Spinal cord (tissue), 9 donors: ENCODE measurements at regions not wholly inside any gene's neighbourhood (a gene's known extent, or its start where the extent isn't known, plus 50 kb on each side); places are given as distances from the start of the nearest gene placed in this dataset.
A peak's percentile ranks its signal among the peaks of the same experiment; 100 is the strongest.
"Not testable (repeated sequence)": the region's sequence is repeated elsewhere in the genome, so short reads cannot be mapped to it uniquely, and the experiment has no call there.

ENCODE experiments used
- DNase-seq, 6 donors: peaks; one replicate each; pipeline versions ENCODE4 v3.0.0 to v3.0.0-alpha.2; 2013 to 2015; ENCODE audit warnings: low spot score in 6 of 6, low read depth in 4 of 6
- H3K27ac ChIP-seq: one replicate; pipeline ENCODE4 v1.5.1; 2013; ENCODE audit warnings: low read depth, low read length, control low read depth
- H3K27me3 ChIP-seq: one replicate; pipeline ENCODE4 v1.6.1; 2013; ENCODE audit warnings: low read length; ENCODE audit not compliant: control insufficient read depth, insufficient read depth
- H3K36me3 ChIP-seq: one replicate; pipeline ENCODE4 v1.6.1; 2013; ENCODE audit warnings: low read length; ENCODE audit not compliant: control insufficient read depth, insufficient read depth
- H3K4me1 ChIP-seq: one replicate; pipeline ENCODE4 v1.6.1; 2013; ENCODE audit warnings: low read length; ENCODE audit not compliant: control insufficient read depth, insufficient read depth
- H3K4me3 ChIP-seq: one replicate; pipeline ENCODE4 v1.5.1; 2013; ENCODE audit warnings: low read depth, low read length, control low read depth
- H3K9me3 ChIP-seq: one replicate; pipeline ENCODE4 v1.6.1; 2013; ENCODE audit warnings: low read length; ENCODE audit not compliant: control insufficient read depth, insufficient read depth
- WGBS: methylation state at CpG from one replicate; pipeline ENCODE4 v1.1.5; 2013; ENCODE audit warnings: missing lambda C conversion rate; ENCODE audit not compliant: insufficient coverage; 5-methylcytosine and 5-hydroxymethylcytosine counted together
- donor health status: healthy.

DNA sequence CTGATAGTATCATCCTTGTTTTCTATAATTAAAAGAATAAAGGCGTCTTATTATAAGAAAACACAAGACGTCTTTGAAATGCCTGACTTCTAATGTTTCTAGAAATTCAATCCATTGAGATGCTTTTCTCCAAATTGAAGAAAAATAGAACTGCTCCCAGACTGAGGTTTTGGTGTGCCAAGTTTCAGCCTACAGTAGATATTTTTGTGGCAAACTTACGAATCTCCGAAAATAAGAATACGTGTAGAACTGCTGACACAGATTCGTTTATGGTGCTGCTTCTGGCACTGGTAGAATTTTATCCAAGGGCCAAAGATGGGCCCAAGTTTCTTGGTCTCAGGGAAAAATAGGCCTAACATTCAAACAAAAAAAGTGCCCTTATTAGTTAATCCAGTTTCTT, 554.5 kb upstream of the NR5A2 start:
- DNase-seq, result peak in 1 of 6 donors; percentile 22
- no peak overlapping the region for H3K27ac ChIP-seq
- no peaks in the 10 kb centered on the region for H3K36me3 ChIP-seq
- WGBS, result 91% methylated on average over 5 of the region's 6 CpGs
- no peaks in the 10 kb centered on the region for H3K4me1 ChIP-seq
- H3K4me3 ChIP-seq, result no peak overlapping the region
- no peaks in the 10 kb centered on the region for H3K27me3 ChIP-seq
- no peaks in the 10 kb centered on the region for H3K9me3 ChIP-seq

DNA sequence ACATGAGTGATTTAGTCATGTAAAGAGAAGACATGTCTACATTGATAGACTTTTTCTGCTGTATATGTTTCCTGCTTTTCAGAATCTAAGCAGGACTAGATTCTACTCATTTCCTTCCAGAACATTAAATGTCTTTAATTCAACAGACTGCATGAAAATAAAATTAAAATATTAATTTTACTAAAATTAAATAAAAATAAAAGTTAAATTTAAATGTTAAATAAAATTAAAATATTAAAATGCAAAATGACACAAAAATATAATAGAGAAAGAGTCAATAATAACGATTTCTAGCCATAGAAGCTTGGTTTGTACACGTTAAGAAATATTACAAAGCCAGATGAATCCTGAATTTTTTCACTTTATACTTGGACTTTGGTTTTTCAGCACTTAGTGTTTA, 552.8 kb upstream of the NR5A2 start:
- WGBS, result no CpG with 5 or more reads among the region's 2 CpGs
- Histone ChIP-seq H3K4me3 (no peak overlapping the region), H3K27me3 (no peaks in the 10 kb centered on the region), H3K9me3 (no peaks in the 10 kb centered on the region), H3K4me1 (no peaks in the 10 kb centered on the region), H3K36me3 (no peaks in the 10 kb centered on the region), H3K27ac (no peak overlapping the region)
- no peak for DNase-seq

DNA sequence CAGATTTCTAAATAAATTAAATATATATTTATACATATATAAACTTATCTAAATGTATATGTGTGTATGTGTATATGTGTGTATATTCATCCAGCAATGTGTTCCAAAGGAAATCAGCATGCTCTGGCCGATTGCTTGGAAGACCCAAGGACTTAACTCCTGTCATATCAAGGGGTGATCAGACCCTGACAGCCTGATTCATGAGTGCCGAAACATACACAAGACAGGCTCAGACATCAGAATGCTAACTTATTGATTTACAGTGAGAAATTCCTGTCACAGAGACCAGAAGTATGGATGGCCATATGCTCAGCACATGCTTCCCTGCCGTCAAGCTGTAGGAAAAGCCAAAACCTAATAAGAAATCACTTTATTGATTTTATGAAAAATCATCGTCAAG, 545.1 kb upstream of the NR5A2 start:
- DNase-seq, result peak in 1 of 6 donors; percentile 50
- H3K4me3 ChIP-seq, result no peak overlapping the region

DNA sequence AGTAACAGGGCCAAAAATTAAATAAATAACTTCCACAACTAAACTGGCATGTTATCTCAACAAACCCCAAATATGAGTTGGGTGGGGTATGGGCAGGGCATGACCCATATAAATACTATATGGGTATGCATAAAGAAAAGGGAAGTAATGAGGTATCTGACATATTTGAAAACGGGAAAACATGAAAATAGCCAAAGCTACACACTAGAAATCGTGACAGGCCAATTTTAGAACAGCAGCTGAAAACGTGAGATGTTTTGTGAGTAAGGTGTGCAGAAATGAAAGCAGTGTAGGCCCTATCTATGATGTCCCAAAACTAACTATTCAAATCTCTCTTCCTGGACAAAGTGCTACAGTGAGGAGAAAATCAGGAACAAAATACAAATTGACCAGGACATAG, 537.9 kb upstream of the NR5A2 start:
- Histone ChIP-seq H3K4me1 (no peaks in the 10 kb centered on the region), H3K9me3 (peaks cover 2% of the 10 kb centered on the region), H3K27me3 (no peaks in the 10 kb centered on the region), H3K27ac (no peak overlapping the region), H3K4me3 (no peak overlapping the region), H3K36me3 (no peaks in the 10 kb centered on the region)
- DNase-seq, result no peak
- 50% methylated on average over 1 of the region's 3 CpGs for WGBS

More for the DNA sequence above, 545.1 kb upstream of the NR5A2 start:
- H3K27ac ChIP-seq, result no peak overlapping the region
- H3K27me3 ChIP-seq, result no peaks in the 10 kb centered on the region
- H3K9me3 ChIP-seq, result no peaks in the 10 kb centered on the region
- WGBS, result 93% methylated on average over 2 of the region's 4 CpGs
- H3K4me1 ChIP-seq, result no peaks in the 10 kb centered on the region
- H3K36me3 ChIP-seq, result no peaks in the 10 kb centered on the region

DNA sequence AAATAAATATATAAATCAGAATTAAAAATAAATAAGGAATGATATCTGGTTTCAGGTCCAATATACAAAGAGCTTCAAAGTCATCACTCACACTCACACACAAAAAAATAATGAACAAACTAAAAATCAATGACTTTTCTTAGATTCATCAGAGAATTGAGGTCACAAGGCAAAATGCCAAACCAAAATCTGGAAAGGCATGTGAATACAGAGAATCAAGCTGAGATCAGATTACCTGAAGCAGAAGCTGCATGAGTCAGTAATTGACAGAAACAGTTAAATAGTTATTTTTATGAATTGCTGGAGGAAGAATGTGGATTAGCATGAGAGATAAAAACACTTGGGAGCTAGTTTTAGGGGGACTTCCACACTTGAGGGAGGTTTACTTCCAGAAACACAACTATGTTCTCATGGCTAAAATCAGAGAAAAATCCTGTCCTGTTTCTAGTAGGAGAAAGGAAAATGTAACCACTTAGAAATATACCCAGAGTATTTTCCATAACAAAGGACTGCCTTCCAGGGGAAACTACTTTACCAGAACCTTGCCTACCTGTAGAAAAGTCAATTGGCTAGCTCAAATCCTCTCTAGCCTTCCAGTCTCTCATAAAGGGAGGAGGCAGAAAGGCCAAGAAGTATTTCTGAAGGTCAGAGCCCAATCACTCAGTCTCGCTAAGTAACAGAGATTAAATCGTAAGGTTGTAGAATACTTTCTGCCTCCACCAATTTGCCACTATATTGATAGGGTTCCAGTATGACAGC, 536.6 kb upstream of the NR5A2 start:
- H3K27me3 ChIP-seq, result no peaks in the 10 kb centered on the region
- H3K9me3 ChIP-seq, result peaks cover 6% of the 10 kb centered on the region
- WGBS, result no CpG with 5 or more reads among the region's 2 CpGs
- no peak for DNase-seq
- no peak overlapping the region for H3K27ac ChIP-seq
- H3K4me1 ChIP-seq, result no peaks in the 10 kb centered on the region
- no peak overlapping the region for H3K4me3 ChIP-seq
- H3K36me3 ChIP-seq, result no peaks in the 10 kb centered on the region

DNA sequence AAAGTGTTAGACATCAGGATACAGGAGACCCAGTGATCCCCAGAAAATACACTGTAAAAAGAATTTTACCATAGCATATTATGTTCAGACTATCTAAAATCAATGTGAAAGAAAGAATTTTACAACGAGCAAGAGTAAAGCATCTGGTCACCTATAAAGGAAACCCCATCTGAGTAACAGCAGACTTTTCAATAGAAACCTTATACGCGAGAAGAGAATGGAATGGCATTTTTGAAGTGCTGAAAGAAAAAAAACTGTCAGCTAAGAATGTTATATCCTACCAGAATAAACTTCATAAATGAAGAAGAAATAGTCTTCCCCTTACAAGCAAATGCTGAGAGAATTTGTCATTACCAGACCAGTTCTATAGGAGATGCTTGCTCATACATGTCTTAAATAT, 532.1 kb upstream of the NR5A2 start:
- Histone ChIP-seq H3K4me3 (no peak overlapping the region), H3K9me3 (peaks cover 6% of the 10 kb centered on the region), H3K27me3 (no peaks in the 10 kb centered on the region), H3K4me1 (no peaks in the 10 kb centered on the region), H3K36me3 (no peaks in the 10 kb centered on the region), H3K27ac (no peak overlapping the region)
- DNase-seq, result no peak
- WGBS, result no CpG with 5 or more reads among the region's 3 CpGs

DNA sequence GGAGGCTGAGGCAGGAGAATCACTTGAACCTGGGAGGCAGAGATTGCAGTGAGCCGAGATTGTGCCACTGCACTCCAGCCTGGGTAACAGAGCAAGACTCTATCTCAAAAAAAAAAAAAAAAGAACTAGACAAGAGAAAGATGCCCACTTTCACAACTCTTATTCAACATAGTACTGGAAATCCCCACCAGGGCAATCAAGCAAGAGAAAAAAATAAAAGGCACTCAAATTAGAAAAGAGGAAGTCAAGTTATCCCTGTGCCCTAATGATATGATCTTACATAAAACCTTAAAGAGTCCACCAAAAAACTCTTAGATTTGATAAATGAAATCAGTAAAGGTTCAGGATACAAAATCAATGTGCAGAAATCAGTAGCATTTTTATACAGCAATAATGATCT, 528.7 kb upstream of the NR5A2 start:
- not testable (repeated sequence) for H3K27ac ChIP-seq, H3K36me3 ChIP-seq, H3K27me3 ChIP-seq, H3K4me3 ChIP-seq, H3K9me3 ChIP-seq, H3K4me1 ChIP-seq, DNase-seq
- no CpG with 5 or more reads among the region's 1 CpG for WGBS

DNA sequence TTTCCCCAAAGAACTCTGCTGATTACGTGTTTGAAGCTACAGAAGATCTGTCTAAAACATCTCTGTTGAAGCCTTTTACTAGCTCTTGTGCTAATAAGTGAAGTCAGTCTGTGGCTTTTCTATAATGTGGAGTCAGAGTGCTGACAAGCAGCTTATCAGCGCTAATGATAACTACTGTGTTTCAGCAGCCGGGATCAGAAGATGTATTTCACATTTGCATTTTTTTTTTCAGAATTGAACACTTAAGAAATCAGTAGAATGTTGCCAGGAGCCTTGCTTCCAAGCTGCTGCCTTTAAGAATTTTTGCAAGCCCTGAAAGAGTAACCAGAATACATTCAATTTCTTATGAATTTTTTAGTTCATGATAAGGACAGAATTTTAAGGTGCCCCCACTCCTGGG, 519.4 kb upstream of the NR5A2 start:
- no peak overlapping the region for H3K4me3 ChIP-seq
- peak in 2 of 6 donors; percentile 24 to 42 for DNase-seq
- H3K27ac ChIP-seq, result no peak overlapping the region
- H3K27me3 ChIP-seq, result no peaks in the 10 kb centered on the region
- WGBS, result 100% methylated on average over 1 of the region's 3 CpGs
- H3K9me3 ChIP-seq, result no peaks in the 10 kb centered on the region
- H3K36me3 ChIP-seq, result no peaks in the 10 kb centered on the region
- H3K4me1 ChIP-seq, result no peaks in the 10 kb centered on the region

DNA sequence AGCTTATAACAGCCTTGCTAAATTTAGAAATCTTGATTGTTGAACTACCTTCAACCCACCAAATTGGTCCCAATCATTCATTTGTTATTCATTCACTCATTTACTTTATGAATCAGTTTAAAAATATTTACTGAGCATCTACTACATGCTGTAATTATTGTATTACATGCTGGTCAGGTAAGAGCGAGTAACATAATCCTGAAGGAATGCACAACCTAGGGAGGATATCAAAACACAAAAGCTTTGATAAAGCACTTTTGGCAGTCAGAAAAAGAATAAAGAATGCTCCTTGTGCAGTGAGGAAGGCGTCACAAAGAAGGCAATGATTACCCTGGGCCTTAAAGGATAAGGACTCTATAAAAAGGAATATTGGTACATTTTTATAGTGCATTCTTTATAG, 518.9 kb upstream of the NR5A2 start:
- no peak overlapping the region for H3K4me3 ChIP-seq
- no peaks in the 10 kb centered on the region for H3K27me3 ChIP-seq
- no peaks in the 10 kb centered on the region for H3K36me3 ChIP-seq
- no peaks in the 10 kb centered on the region for H3K9me3 ChIP-seq
- WGBS, result 100% methylated on average over 1 of the region's 2 CpGs
- DNase-seq, result no peak
- H3K4me1 ChIP-seq, result no peaks in the 10 kb centered on the region
- no peak overlapping the region for H3K27ac ChIP-seq

DNA sequence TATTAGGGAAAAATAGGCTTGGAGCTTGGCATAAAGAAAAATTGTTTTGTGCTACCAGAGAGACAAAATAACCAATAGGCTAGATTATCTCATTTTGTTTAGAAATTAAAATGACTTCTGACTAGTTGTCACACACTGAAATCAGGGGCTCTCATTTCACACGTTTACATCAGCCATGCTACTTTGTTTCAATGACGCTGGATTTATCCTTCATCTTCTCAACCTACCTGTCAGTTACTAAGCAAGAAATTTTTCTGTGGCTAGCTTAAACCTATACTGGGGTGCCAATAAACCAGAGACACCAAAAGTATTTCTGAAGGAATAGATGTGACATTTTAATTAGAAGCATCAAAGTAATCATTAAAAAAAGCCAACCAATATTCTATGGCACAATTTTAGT, 518.1 kb upstream of the NR5A2 start:
- Histone ChIP-seq H3K27ac (no peak overlapping the region), H3K9me3 (no peaks in the 10 kb centered on the region), H3K36me3 (no peaks in the 10 kb centered on the region), H3K4me1 (no peaks in the 10 kb centered on the region), H3K27me3 (no peaks in the 10 kb centered on the region), H3K4me3 (no peak overlapping the region)
- WGBS, result 75% methylated on average over 2 of the region's 2 CpGs
- DNase-seq, result no peak
